HCT116 (cell line): ENCODE measurements at regions not wholly inside any gene's neighbourhood (a gene's known extent, or its start where the extent isn't known, plus 50 kb on each side); places are given as distances from the start of the nearest gene placed in this dataset.

Experiments used
- ATAC-seq: fragments of 200-7000 bp; cut with Tn5 transposase; 2 replicates; pipeline ENCODE4 v1.9.1; 2020; ENCODE audit warnings: mild to moderate bottlenecking, moderate library complexity
- BruUV-seq: library from RNA; stranded (reverse); fragments of 400-500 nt; replicated peaks from 2 replicates; lab custom pipeline; 2021; lab: Mats Ljungman, UMichigan
- CTCF ChIA-PET: fragments of 300-600 bp; sonication (Branson Sonifier 250); formaldehyde crosslinking; loops from one replicate; lab custom pipeline; 2021; ENCODE audit warnings: antibody characterized with exemption; lab: Charles Lee
- POLR2A ChIA-PET: fragments of 300-600, 350-600 bp; sonication (Branson Sonifier 250); formaldehyde crosslinking; loops from one replicate; lab custom pipeline; 2021; ENCODE audit warnings: antibody characterized with exemption; lab: Charles Lee
- RAD21 ChIA-PET, 2 experiments: fragments of 300-600 bp; sonication (Branson Sonifier 250); formaldehyde crosslinking; loops; one replicate each; lab custom pipeline; 2023; ENCODE audit warnings: low total read pairs in 2 of 2; ENCODE audit not compliant: uncharacterized antibody in 2 of 2, unreplicated experiment in 2 of 2, low non-redundant PET in 1 of 2; lab: Charles Lee
- DNase-seq: peaks from one replicate; pipeline ENCODE4 v3.0.0-alpha.2; 2010; ENCODE audit warnings: low read depth, low spot score
- H2AFZ ChIP-seq: fragments of 200-600 bp; shearing (Covaris generic), sonication (generic); 2 replicates; pipeline ENCODE4 v1.6.1; 2017; ENCODE audit warnings: low read depth, mixed run types, mixed read lengths, antibody characterized with exemption, low read length; ENCODE audit not compliant: poor library complexity, severe bottlenecking
- H3K27ac ChIP-seq: 2 replicates; pipeline ENCODE4 v1.5.1; 2012; ENCODE audit warnings: low read depth, low read length
- H3K27me3 ChIP-seq: fragments of 200-600 bp; sonication (generic); 2 replicates; pipeline ENCODE4 v1.6.1; 2016; ENCODE audit warnings: mixed run types, low read length, mixed read lengths; ENCODE audit not compliant: insufficient read depth
- H3K36me3 ChIP-seq, 2 experiments: fragments of 200-500 bp in 1 of 2; fragments of 200-600 bp in 1 of 2; sonication (Bioruptor generic) in 1 of 2; sonication (generic) in 1 of 2; 2 replicates each; pipeline versions ENCODE4 v1.5.1 to v1.6.1; 2014 to 2016; ENCODE audit warnings: low read length in 2 of 2, inconsistent platforms in 1 of 2, mixed read lengths in 1 of 2, mixed run types in 1 of 2; ENCODE audit not compliant: insufficient read depth in 2 of 2, control insufficient read depth in 1 of 2
- H3K4me1 ChIP-seq, 2 experiments: fragments of 200-600 bp in 1 of 2; sonication (generic) in 1 of 2; 2 replicates each; pipeline versions ENCODE4 v1.5.1 to v1.6.1; 2012 to 2017; ENCODE audit warnings: low read length in 2 of 2, inconsistent platforms in 1 of 2, mild to moderate bottlenecking in 1 of 2, mixed read lengths in 1 of 2, mixed run types in 1 of 2, moderate library complexity in 1 of 2; ENCODE audit not compliant: insufficient read depth in 2 of 2, control insufficient read depth in 1 of 2
- H3K4me2 ChIP-seq: fragments of 200-600 bp; sonication (generic); 2 replicates; pipeline ENCODE4 v1.6.1; 2017; ENCODE audit warnings: mixed run types, low read length, mixed read lengths
- H3K4me3 ChIP-seq, 2 experiments: fragments of 200-600 bp in 1 of 2; sonication (generic) in 1 of 2; replicated peaks in 1 of 2; 2 replicates each; pipeline ENCODE4 v1.5.1; 2011 to 2016; ENCODE audit warnings: low read length in 2 of 2, control low read depth in 1 of 2, low read depth in 1 of 2, mild to moderate bottlenecking in 1 of 2, mixed read lengths in 1 of 2, mixed run types in 1 of 2
- H3K79me2 ChIP-seq: fragments of 200-600 bp; sonication (generic); 2 replicates; pipeline ENCODE4 v1.6.1; 2017; ENCODE audit warnings: mild to moderate bottlenecking, mixed run types, low read length, moderate library complexity, mixed read lengths; ENCODE audit not compliant: insufficient read depth
- H3K9ac ChIP-seq: fragments of 200-600 bp; sonication (generic); 2 replicates; pipeline ENCODE4 v1.6.1; 2016; ENCODE audit warnings: low read length, mixed read lengths
- H3K9me2 ChIP-seq: fragments of 200-600 bp; sonication (generic), shearing (Covaris generic); 2 replicates; pipeline ENCODE4 v1.6.1; 2017; ENCODE audit warnings: mixed run types, mild to moderate bottlenecking, moderate library complexity; ENCODE audit not compliant: insufficient read depth
- H3K9me3 ChIP-seq, 2 experiments: fragments of 200-500 bp in 1 of 2; fragments of 200-600 bp in 1 of 2; sonication (Bioruptor generic) in 1 of 2; sonication (generic) in 1 of 2; 2 replicates each; pipeline ENCODE4 v1.6.1; 2014 to 2017; ENCODE audit warnings: low read length in 2 of 2, mixed read lengths in 2 of 2, inconsistent platforms in 1 of 2, low read depth in 1 of 2, mild to moderate bottlenecking in 1 of 2, mixed run types in 1 of 2, moderate library complexity in 1 of 2; ENCODE audit not compliant: control insufficient read depth in 1 of 2, insufficient read depth in 1 of 2
- H4K20me1 ChIP-seq: fragments of 200-600 bp; sonication (generic), shearing (Covaris generic); 2 replicates; pipeline ENCODE4 v1.6.1; 2017; ENCODE audit warnings: mixed run types, mild to moderate bottlenecking, moderate library complexity; ENCODE audit not compliant: insufficient read depth
- CBX3 ChIP-seq: IDR thresholded peaks from 2 replicates; pipeline ENCODE4 v1.6.1; 2012; ENCODE audit warnings: low read depth
- CEBPB ChIP-seq: IDR thresholded peaks from 2 replicates; pipeline ENCODE4 v1.6.1; 2012; ENCODE audit warnings: low read depth
- EGR1 ChIP-seq: IDR thresholded peaks from 2 replicates; pipeline ENCODE4 v1.6.1; 2012; ENCODE audit warnings: low read depth
- ELF1 ChIP-seq: IDR thresholded peaks from 2 replicates; pipeline ENCODE4 v1.6.1; 2012; ENCODE audit warnings: low read depth, borderline replicate concordance
- FOSL1 ChIP-seq: IDR thresholded peaks from 2 replicates; pipeline ENCODE4 v1.6.1; 2012; ENCODE audit warnings: low read depth
- POLR2A ChIP-seq: IDR thresholded peaks from 2 replicates; pipeline ENCODE4 v1.7.0; 2011; ENCODE audit warnings: borderline replicate concordance; ENCODE audit not compliant: insufficient read depth, insufficient read length; ENCODE audit errors: extremely low read depth
- POLR2AphosphoS5 ChIP-seq: IDR thresholded peaks from 2 replicates; pipeline ENCODE4 v1.6.1; 2011; ENCODE audit warnings: mild to moderate bottlenecking, low read depth, low read length, moderate library complexity
- SIN3A ChIP-seq: IDR thresholded peaks from 2 replicates; pipeline ENCODE4 v1.6.1; 2012; ENCODE audit warnings: low read depth
- SP1 ChIP-seq: IDR thresholded peaks from 2 replicates; pipeline ENCODE4 v1.6.1; 2012; ENCODE audit warnings: low read depth
- SRF ChIP-seq: IDR thresholded peaks from 2 replicates; pipeline ENCODE4 v1.6.1; 2012; ENCODE audit warnings: low read depth
- TCF7L2 ChIP-seq: IDR thresholded peaks from 2 replicates; pipeline ENCODE4 v1.7.0; 2011; ENCODE audit warnings: borderline replicate concordance, inconsistent platforms; ENCODE audit not compliant: insufficient read depth, insufficient read length; ENCODE audit errors: extremely low read depth
- YY1 ChIP-seq: IDR thresholded peaks from 2 replicates; pipeline ENCODE4 v1.6.1; 2011; ENCODE audit warnings: low read length, low read depth, moderate library complexity, mild to moderate bottlenecking; ENCODE audit not compliant: insufficient replicate concordance; ENCODE audit errors: extremely low read depth
- intact Hi-C: fragments of 100-400 bp; cut with micrococcal nuclease; formaldehyde crosslinking; loops from 2 replicates; pipeline ENCODE4 v1.10.0; 2022
- TF ChIP-seq, protein P1 (sequence below): IDR thresholded peaks from 2 replicates; pipeline ENCODE4 v1.6.1; 2011; ENCODE audit warnings: mild to moderate bottlenecking, low read length, moderate library complexity; ENCODE audit not compliant: insufficient replicate concordance; ENCODE audit errors: extremely low read depth
- TF ChIP-seq, protein P2 (sequence below): IDR thresholded peaks from 2 replicates; pipeline ENCODE4 v1.6.1; 2012
- TF ChIP-seq, protein P3 (sequence below), 3 experiments: fragments of 200-600 bp in 1 of 3; sonication (generic) in 1 of 3; IDR thresholded peaks in 2 of 3; conservative IDR thresholded peaks in 1 of 3; 2 replicates each; pipeline ENCODE4 v1.5.1; 2012 to 2017; ENCODE audit warnings: low read depth in 2 of 3, low read length in 2 of 3, antibody characterized with exemption in 1 of 3, borderline replicate concordance in 1 of 3, control low read depth in 1 of 3, mild to moderate bottlenecking in 1 of 3, mixed read lengths in 1 of 3, mixed run types in 1 of 3, moderate library complexity in 1 of 3; ENCODE audit not compliant: insufficient read depth in 1 of 3

DNA sequence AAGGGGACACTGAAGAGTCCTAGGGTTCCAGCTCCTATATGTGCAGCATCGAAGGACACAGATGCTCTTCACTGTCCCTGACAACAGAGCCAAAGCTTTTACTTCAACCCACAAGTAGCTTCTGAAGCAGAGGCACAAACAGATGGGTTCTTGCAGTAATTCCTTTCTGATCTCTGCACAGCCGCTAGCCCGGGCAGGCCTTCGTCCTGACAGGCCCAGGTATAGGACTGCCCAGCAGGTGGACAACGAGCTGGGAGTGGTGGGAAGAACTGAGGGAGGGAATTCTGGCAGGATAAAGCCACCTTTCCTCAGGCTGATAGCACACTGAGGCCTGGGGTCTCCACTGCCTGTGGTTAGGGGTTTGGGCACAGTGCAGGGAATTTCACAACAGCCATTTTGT, 94.8 kb downstream of the RHOB start (continued):
- TF ChIP-seq, protein P1, sequence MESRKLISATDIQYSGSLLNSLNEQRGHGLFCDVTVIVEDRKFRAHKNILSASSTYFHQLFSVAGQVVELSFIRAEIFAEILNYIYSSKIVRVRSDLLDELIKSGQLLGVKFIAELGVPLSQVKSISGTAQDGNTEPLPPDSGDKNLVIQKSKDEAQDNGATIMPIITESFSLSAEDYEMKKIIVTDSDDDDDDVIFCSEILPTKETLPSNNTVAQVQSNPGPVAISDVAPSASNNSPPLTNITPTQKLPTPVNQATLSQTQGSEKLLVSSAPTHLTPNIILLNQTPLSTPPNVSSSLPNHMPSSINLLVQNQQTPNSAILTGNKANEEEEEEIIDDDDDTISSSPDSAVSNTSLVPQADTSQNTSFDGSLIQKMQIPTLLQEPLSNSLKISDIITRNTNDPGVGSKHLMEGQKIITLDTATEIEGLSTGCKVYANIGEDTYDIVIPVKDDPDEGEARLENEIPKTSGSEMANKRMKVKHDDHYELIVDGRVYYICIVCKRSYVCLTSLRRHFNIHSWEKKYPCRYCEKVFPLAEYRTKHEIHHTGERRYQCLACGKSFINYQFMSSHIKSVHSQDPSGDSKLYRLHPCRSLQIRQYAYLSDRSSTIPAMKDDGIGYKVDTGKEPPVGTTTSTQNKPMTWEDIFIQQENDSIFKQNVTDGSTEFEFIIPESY: no peak
- TF ChIP-seq FOSL1 (no peak), CBX3 (no peak)

DNA sequence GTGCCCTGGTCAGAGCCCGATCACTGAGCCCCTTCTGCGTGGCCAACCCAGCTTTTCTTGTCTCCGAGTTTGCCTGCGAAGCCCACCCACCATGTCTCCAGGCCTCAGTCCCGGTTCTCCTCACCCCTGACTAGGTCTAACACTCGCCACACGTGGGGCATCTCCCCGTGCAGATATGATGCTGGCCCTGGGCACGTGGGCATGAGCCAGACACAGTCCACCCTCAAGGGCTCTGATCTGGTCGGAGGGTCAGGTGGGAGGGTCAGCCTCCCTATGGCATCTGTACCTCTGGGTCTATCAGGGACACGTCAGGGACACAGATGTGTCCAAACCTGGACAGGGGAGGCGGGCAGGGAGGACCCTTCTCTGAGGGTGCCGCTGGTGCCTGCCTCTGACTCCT, 95.4 kb downstream of the RHOB start:
- ChIA-PET RAD21 (no interaction called here), POLR2A (no interaction called here), CTCF (no interaction called here)
- intact Hi-C loops: no loop called here
- Histone ChIP-seq H4K20me1 (no peaks in the 10 kb centered on the region), H3K4me2 (no peak overlapping the region), H3K36me3 (no peaks in the 10 kb centered on the region), H3K27me3 (no peaks in the 10 kb centered on the region), H3K27ac (no peak overlapping the region), H2AFZ (no peak overlapping the region), H3K4me3 (no peak overlapping the region), H3K9me3 (peaks cover 0 to 3% of the 10 kb centered on the region in 2 experiments; a peak in 1 of 4 replicates), H3K9ac (no peak overlapping the region), H3K4me1 (peaks cover 0 to 18% of the 10 kb centered on the region in 2 experiments; a peak in 2 of 4 replicates), H3K9me2 (no peaks in the 10 kb centered on the region), H3K79me2 (no peaks in the 10 kb centered on the region)
- DNase-seq (no peak), ATAC-seq (no peak)
- TF ChIP-seq EGR1: no peak
- TF ChIP-seq, protein P2, sequence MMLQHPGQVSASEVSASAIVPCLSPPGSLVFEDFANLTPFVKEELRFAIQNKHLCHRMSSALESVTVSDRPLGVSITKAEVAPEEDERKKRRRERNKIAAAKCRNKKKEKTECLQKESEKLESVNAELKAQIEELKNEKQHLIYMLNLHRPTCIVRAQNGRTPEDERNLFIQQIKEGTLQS: no peak
- TF ChIP-seq POLR2AphosphoS5: no peak
- TF ChIP-seq SIN3A: no peak
- TF ChIP-seq TCF7L2: no peak
- no peak for TF ChIP-seq YY1
- no peak for TF ChIP-seq SRF
- TF ChIP-seq, protein P1: no peak
- TF ChIP-seq CEBPB: no peak
- TF ChIP-seq CBX3: no peak
- no peak for TF ChIP-seq FOSL1
- TF ChIP-seq SP1: no peak
- TF ChIP-seq ELF1: no peak
- no peak for TF ChIP-seq POLR2A
- TF ChIP-seq, protein P3, sequence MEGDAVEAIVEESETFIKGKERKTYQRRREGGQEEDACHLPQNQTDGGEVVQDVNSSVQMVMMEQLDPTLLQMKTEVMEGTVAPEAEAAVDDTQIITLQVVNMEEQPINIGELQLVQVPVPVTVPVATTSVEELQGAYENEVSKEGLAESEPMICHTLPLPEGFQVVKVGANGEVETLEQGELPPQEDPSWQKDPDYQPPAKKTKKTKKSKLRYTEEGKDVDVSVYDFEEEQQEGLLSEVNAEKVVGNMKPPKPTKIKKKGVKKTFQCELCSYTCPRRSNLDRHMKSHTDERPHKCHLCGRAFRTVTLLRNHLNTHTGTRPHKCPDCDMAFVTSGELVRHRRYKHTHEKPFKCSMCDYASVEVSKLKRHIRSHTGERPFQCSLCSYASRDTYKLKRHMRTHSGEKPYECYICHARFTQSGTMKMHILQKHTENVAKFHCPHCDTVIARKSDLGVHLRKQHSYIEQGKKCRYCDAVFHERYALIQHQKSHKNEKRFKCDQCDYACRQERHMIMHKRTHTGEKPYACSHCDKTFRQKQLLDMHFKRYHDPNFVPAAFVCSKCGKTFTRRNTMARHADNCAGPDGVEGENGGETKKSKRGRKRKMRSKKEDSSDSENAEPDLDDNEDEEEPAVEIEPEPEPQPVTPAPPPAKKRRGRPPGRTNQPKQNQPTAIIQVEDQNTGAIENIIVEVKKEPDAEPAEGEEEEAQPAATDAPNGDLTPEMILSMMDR (IDR thresholded peaks at IDR 0.05 in 2 of 3, conservative IDR thresholded peaks at IDR 0.05 in 1 of 3; ENCODE audit: borderline replicate concordance in 1 of 3, insufficient read depth in 1 of 3, low read depth in 2 of 3, low read length in 2 of 3): no peak
- no TSS peak for BruUV-seq
